ENCODE measurements at regions not wholly inside any gene's neighbourhood (a gene's known extent, or its start where the extent isn't known, plus 50 kb on each side); places are given as distances from the start of the nearest gene placed in this dataset.

GRCh38 chr19:28051047-28051446 is 1161.9 kb downstream of the UQCRFS1 start:
- TF ChIP-seq CTCF (IDR thresholded peaks at IDR 0.05; ENCODE audit: poor library complexity, severe bottlenecking), result no peak
- no peaks in the 10 kb centered on the region for H3K4me1 ChIP-seq (ENCODE audit: insufficient read depth, poor library complexity, severe bottlenecking)
- no peaks in the 10 kb centered on the region for H3K27me3 ChIP-seq (ENCODE audit: insufficient read depth, poor library complexity, severe bottlenecking)
- ATAC-seq (ENCODE audit: low read depth), result no peak
- no peak overlapping the region for H3K4me3 ChIP-seq (ENCODE audit: severe bottlenecking)
- H3K36me3 ChIP-seq (ENCODE audit: low read depth), result no peaks in the 10 kb centered on the region
- no peak overlapping the region for H3K27ac ChIP-seq (ENCODE audit: poor library complexity, severe bottlenecking)
- no peaks in the 10 kb centered on the region for H3K9me3 ChIP-seq (ENCODE audit: severe bottlenecking)
- DNase-seq (ENCODE audit: low spot score), result no peak

GRCh38 chr19:28049875-28050274 is 1163.1 kb downstream of the UQCRFS1 start:
- TF ChIP-seq CTCF (IDR thresholded peaks at IDR 0.05; ENCODE audit: poor library complexity, severe bottlenecking), result no peak

GRCh38 chr19:28046932-28047331 is 1166.0 kb downstream of the UQCRFS1 start:
- no peaks in the 10 kb centered on the region for H3K9me3 ChIP-seq (ENCODE audit: severe bottlenecking)
- ATAC-seq (ENCODE audit: low read depth), result no peak
- no peak overlapping the region for H3K4me3 ChIP-seq (ENCODE audit: severe bottlenecking)
- H3K36me3 ChIP-seq (ENCODE audit: low read depth), result no peaks in the 10 kb centered on the region
- no peak for TF ChIP-seq CTCF (IDR thresholded peaks at IDR 0.05; ENCODE audit: poor library complexity, severe bottlenecking)
- no peak for DNase-seq (ENCODE audit: low spot score)
- no peaks in the 10 kb centered on the region for H3K27me3 ChIP-seq (ENCODE audit: insufficient read depth, poor library complexity, severe bottlenecking)
- no peak overlapping the region for H3K27ac ChIP-seq (ENCODE audit: poor library complexity, severe bottlenecking)
- no peaks in the 10 kb centered on the region for H3K4me1 ChIP-seq (ENCODE audit: insufficient read depth, poor library complexity, severe bottlenecking)

More at GRCh38 chr19:28049875-28050274, 1163.1 kb downstream of the UQCRFS1 start:
- DNase-seq (ENCODE audit: low spot score) (no peak), ATAC-seq (ENCODE audit: low read depth) (no peak)
- no peaks in the 10 kb centered on the region for H3K4me1 ChIP-seq (ENCODE audit: insufficient read depth, poor library complexity, severe bottlenecking)
- no peaks in the 10 kb centered on the region for H3K9me3 ChIP-seq (ENCODE audit: severe bottlenecking)
- no peak overlapping the region for H3K27ac ChIP-seq (ENCODE audit: poor library complexity, severe bottlenecking)
- H3K4me3 ChIP-seq (ENCODE audit: severe bottlenecking), result no peak overlapping the region
- H3K27me3 ChIP-seq (ENCODE audit: insufficient read depth, poor library complexity, severe bottlenecking), result no peaks in the 10 kb centered on the region
- no peaks in the 10 kb centered on the region for H3K36me3 ChIP-seq (ENCODE audit: low read depth)

- H3K27me3 ChIP-seq (ENCODE audit: insufficient read depth, poor library complexity, severe bottlenecking), result no peaks in the 10 kb centered on the region
- H3K4me1 ChIP-seq (ENCODE audit: insufficient read depth, poor library complexity, severe bottlenecking), result no peaks in the 10 kb centered on the region
- no peak overlapping the region for H3K27ac ChIP-seq (ENCODE audit: poor library complexity, severe bottlenecking)
- no peaks in the 10 kb centered on the region for H3K9me3 ChIP-seq (ENCODE audit: severe bottlenecking)
- ATAC-seq (ENCODE audit: low read depth) (no peak), DNase-seq (ENCODE audit: low spot score) (no peak)
- no peak overlapping the region for H3K4me3 ChIP-seq (ENCODE audit: severe bottlenecking)
- H3K36me3 ChIP-seq (ENCODE audit: low read depth), result no peaks in the 10 kb centered on the region
- TF ChIP-seq CTCF (IDR thresholded peaks at IDR 0.05; ENCODE audit: poor library complexity, severe bottlenecking), result no peak
Observed at GRCh38 chr19:28045621-28046020, 1167.3 kb downstream of the UQCRFS1 start.

- Histone ChIP-seq H3K4me1 (ENCODE audit: insufficient read depth, poor library complexity, severe bottlenecking) (no peaks in the 10 kb centered on the region), H3K4me3 (ENCODE audit: severe bottlenecking) (no peak overlapping the region), H3K27me3 (ENCODE audit: insufficient read depth, poor library complexity, severe bottlenecking) (no peaks in the 10 kb centered on the region), H3K36me3 (ENCODE audit: low read depth) (no peaks in the 10 kb centered on the region), H3K27ac (ENCODE audit: poor library complexity, severe bottlenecking) (no peak overlapping the region), H3K9me3 (ENCODE audit: severe bottlenecking) (no peaks in the 10 kb centered on the region)
- ATAC-seq (ENCODE audit: low read depth) (no peak), DNase-seq (ENCODE audit: low spot score) (no peak)
- TF ChIP-seq CTCF (IDR thresholded peaks at IDR 0.05; ENCODE audit: poor library complexity, severe bottlenecking), result no peak
Observed at GRCh38 chr19:28044477-28044876, 1168.5 kb downstream of the UQCRFS1 start.
